ENCODE measurements at regions not wholly inside any gene's neighbourhood (a gene's known extent, or its start where the extent isn't known, plus 50 kb on each side); places are given as distances from the start of the nearest gene placed in this dataset.

DNA sequence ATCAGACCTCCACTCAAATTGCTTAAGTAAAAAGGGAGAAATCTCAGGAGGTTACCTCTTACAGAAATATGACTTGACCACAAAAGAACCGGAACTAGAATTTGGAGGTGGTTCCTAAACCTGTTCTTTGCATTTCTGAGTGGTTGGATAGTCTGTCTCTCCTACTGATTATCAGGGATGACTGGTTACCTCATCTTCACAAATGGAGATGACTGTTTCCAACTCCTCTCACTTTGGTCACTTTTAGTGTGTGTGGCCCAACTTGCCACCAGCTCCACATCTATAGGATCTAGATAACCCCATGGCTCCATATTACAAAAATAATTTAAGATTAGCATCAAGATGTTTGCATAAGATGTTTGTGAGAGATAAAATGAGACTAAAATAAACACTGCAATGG, 95.5 kb downstream of the CCDC71L start:
- TF ChIP-seq POLR2A (IDR thresholded peaks at IDR 0.05), result no peak
- TF ChIP-seq, protein P1, sequence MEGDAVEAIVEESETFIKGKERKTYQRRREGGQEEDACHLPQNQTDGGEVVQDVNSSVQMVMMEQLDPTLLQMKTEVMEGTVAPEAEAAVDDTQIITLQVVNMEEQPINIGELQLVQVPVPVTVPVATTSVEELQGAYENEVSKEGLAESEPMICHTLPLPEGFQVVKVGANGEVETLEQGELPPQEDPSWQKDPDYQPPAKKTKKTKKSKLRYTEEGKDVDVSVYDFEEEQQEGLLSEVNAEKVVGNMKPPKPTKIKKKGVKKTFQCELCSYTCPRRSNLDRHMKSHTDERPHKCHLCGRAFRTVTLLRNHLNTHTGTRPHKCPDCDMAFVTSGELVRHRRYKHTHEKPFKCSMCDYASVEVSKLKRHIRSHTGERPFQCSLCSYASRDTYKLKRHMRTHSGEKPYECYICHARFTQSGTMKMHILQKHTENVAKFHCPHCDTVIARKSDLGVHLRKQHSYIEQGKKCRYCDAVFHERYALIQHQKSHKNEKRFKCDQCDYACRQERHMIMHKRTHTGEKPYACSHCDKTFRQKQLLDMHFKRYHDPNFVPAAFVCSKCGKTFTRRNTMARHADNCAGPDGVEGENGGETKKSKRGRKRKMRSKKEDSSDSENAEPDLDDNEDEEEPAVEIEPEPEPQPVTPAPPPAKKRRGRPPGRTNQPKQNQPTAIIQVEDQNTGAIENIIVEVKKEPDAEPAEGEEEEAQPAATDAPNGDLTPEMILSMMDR (IDR thresholded peaks at IDR 0.05), result no peak
